ENCODE measurements at regions not wholly inside any gene's neighbourhood (a gene's known extent, or its start where the extent isn't known, plus 50 kb on each side); places are given as distances from the start of the nearest gene placed in this dataset.
"Not testable (repeated sequence)": the region's sequence is repeated elsewhere in the genome, so short reads cannot be mapped to it uniquely, and the experiment has no call there.

- intact Hi-C loops (cut with DNase I); H3K4me1 ChIP-seq (ENCODE audit: control insufficient read depth in 2 of 3, insufficient read depth in 2 of 3, low read depth in 1 of 3, low read length in 3 of 3); H3K4me3 ChIP-seq (ENCODE audit: low read length in 3 of 3); DNase-seq; H3K27ac ChIP-seq (ENCODE audit: low read depth in 2 of 2, low read length in 2 of 2); FAIRE-seq; H3K27me3 ChIP-seq (ENCODE audit: control insufficient read depth, insufficient read depth, low read length); H3K36me3 ChIP-seq (ENCODE audit: control insufficient read depth in 2 of 3, insufficient read depth in 3 of 3, low read length in 3 of 3); H3K9me3 ChIP-seq (ENCODE audit: control insufficient read depth in 2 of 3, insufficient read depth in 1 of 3, low read length in 3 of 3); H3K9ac ChIP-seq (ENCODE audit: low read length in 3 of 3): not testable (repeated sequence)
Observed at GRCh38 chr20:28594476-28594875, 2663.0 kb upstream of the DEFB115 start.

DNA sequence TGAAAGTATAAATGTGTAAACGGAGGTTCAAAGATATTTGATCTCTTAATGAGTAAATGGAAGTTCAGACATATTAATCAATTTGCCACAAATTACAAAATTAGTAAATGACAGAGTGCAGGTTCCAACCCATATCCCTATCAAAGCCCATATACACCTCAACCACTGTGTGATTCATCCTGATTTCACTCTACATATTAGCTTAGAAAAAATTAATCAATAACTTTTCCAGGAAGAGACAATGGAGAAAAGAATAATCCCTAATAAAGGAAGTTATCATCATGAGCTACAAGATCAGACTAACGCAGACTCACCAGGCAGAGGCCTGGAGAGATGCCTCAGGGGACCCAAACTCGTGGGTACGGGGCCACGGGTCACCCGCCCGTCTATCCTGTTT lies 2655.5 kb upstream of the DEFB115 start:
- peak overlapping the region in 2 of 3 donors; percentile 32 to 72 for H3K9ac ChIP-seq (ENCODE audit: low read length in 3 of 3)
- intact Hi-C loops (cut with DNase I); H3K9me3 ChIP-seq (ENCODE audit: control insufficient read depth in 2 of 3, insufficient read depth in 1 of 3, low read length in 3 of 3); FAIRE-seq; H3K4me1 ChIP-seq (ENCODE audit: control insufficient read depth in 2 of 3, insufficient read depth in 2 of 3, low read depth in 1 of 3, low read length in 3 of 3); DNase-seq; H3K36me3 ChIP-seq (ENCODE audit: control insufficient read depth in 2 of 3, insufficient read depth in 3 of 3, low read length in 3 of 3); H3K27me3 ChIP-seq (ENCODE audit: control insufficient read depth, insufficient read depth, low read length): not testable (repeated sequence)
- H3K4me3 ChIP-seq (ENCODE audit: low read length in 3 of 3): peak overlapping the region; percentile 66 to 81 (median 81)
- H3K27ac ChIP-seq (ENCODE audit: low read depth in 2 of 2, low read length in 2 of 2): peak overlapping the region in 1 of 2 donors; percentile 26

DNA sequence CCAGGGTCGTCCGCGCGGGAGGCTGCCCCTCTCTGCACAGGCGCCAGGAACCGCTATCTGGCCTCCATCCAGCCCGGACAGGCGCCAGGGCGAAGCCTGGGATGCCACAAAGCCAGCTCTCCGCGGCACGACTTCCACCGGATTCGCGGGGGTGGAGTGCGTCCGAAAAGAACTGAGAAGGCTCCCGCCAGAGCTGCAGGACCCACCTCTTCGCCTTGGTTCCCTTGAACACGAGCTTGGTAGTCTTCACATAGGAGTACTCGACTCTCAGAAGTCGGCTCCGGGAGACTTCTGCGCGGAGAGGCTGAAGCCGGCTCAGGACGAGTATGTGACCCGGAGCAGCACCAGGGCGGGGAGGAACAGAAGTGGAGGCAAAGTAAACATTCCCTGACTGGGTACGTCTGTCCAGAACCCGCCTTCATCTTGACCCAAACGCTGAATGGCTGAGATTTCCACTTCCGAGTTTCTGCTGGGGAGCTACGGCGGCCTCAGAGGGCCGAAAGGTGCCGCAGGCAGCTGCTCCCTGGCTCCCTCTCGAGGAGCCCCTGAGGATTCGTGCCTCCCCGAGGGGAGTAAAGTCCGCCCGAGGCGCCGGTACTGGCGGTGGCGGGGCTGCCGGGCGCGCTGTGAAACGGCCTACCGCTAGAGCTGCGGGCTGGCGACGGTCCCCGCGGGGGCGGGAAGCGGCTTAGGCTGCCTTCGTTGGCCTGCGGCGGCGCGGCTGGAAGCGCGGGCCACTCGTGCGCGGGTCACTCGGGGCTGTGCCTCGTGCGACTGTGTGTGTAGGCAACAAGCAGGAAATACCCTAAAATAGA lies 2654.9 kb upstream of the DEFB115 start:
- H3K36me3 ChIP-seq (ENCODE audit: control insufficient read depth in 2 of 3, insufficient read depth in 3 of 3, low read length in 3 of 3); H3K9me3 ChIP-seq (ENCODE audit: control insufficient read depth in 2 of 3, insufficient read depth in 1 of 3, low read length in 3 of 3); intact Hi-C loops (cut with DNase I); H3K4me1 ChIP-seq (ENCODE audit: control insufficient read depth in 2 of 3, insufficient read depth in 2 of 3, low read depth in 1 of 3, low read length in 3 of 3); FAIRE-seq; H3K27me3 ChIP-seq (ENCODE audit: control insufficient read depth, insufficient read depth, low read length): not testable (repeated sequence)
- Histone ChIP-seq H3K4me3 (ENCODE audit: low read length in 3 of 3) (peak overlapping the region; percentile 66 to 81 (median 81)), H3K27ac (ENCODE audit: low read depth in 2 of 2, low read length in 2 of 2) (peak overlapping the region in 1 of 2 donors; percentile 26), H3K9ac (ENCODE audit: low read length in 3 of 3) (peak overlapping the region in 2 of 3 donors; percentile 32 to 72)
- peak; percentile 89 to 95 (median 92) for DNase-seq
- TF ChIP-seq, protein P1, sequence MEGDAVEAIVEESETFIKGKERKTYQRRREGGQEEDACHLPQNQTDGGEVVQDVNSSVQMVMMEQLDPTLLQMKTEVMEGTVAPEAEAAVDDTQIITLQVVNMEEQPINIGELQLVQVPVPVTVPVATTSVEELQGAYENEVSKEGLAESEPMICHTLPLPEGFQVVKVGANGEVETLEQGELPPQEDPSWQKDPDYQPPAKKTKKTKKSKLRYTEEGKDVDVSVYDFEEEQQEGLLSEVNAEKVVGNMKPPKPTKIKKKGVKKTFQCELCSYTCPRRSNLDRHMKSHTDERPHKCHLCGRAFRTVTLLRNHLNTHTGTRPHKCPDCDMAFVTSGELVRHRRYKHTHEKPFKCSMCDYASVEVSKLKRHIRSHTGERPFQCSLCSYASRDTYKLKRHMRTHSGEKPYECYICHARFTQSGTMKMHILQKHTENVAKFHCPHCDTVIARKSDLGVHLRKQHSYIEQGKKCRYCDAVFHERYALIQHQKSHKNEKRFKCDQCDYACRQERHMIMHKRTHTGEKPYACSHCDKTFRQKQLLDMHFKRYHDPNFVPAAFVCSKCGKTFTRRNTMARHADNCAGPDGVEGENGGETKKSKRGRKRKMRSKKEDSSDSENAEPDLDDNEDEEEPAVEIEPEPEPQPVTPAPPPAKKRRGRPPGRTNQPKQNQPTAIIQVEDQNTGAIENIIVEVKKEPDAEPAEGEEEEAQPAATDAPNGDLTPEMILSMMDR (IDR thresholded peaks at IDR 0.05; ENCODE audit: borderline replicate concordance, extremely low read depth, insufficient read depth): peak; percentile 44

- FAIRE-seq; H3K27me3 ChIP-seq (ENCODE audit: control insufficient read depth, insufficient read depth, low read length); H3K4me1 ChIP-seq (ENCODE audit: control insufficient read depth in 2 of 3, insufficient read depth in 2 of 3, low read depth in 1 of 3, low read length in 3 of 3); H3K9me3 ChIP-seq (ENCODE audit: control insufficient read depth in 2 of 3, insufficient read depth in 1 of 3, low read length in 3 of 3); H3K9ac ChIP-seq (ENCODE audit: low read length in 3 of 3); intact Hi-C loops (cut with DNase I); H3K36me3 ChIP-seq (ENCODE audit: control insufficient read depth in 2 of 3, insufficient read depth in 3 of 3, low read length in 3 of 3); H3K27ac ChIP-seq (ENCODE audit: low read depth in 2 of 2, low read length in 2 of 2): not testable (repeated sequence)
- peak in 1 of 5 donors; percentile 40 for DNase-seq
- peak overlapping the region in 2 of 3 donors; percentile 66 to 81 for H3K4me3 ChIP-seq (ENCODE audit: low read length in 3 of 3)
Observed at GRCh38 chr20:28603218-28603577, 2654.3 kb upstream of the DEFB115 start.

DNA sequence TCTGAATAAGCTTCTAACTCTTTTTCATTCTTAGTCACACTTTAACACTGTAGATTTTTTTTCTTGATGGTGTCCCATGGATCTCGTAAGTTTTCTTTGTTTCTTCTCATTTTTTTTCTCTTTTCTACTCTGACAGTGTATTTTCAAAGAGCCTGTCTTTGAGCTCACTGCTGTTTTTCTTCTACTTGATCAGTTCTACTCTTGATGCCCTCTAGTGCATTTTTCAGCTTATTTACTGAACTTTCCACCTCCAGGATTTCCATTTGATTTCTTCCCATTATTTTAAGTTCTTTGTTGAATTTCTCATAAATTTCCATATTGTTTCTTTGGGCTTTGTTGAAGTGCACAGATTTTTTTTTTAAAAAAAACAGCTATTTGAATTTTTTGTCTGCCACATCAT lies 2641.1 kb upstream of the DEFB115 start:
- H3K27ac ChIP-seq (ENCODE audit: low read depth in 2 of 2, low read length in 2 of 2): no peak overlapping the region
- DNase-seq (no peak), FAIRE-seq (no peak)
- H3K9ac ChIP-seq (ENCODE audit: low read length in 3 of 3): no peak overlapping the region
- peaks cover 1 to 9% (median 6%) of the 10 kb centered on the region in 3 donors for H3K9me3 ChIP-seq (ENCODE audit: control insufficient read depth in 2 of 3, insufficient read depth in 1 of 3, low read length in 3 of 3)
- H3K36me3 ChIP-seq (ENCODE audit: control insufficient read depth in 2 of 3, insufficient read depth in 3 of 3, low read length in 3 of 3): no peaks in the 10 kb centered on the region
- no peaks in the 10 kb centered on the region for H3K4me1 ChIP-seq (ENCODE audit: control insufficient read depth in 2 of 3, insufficient read depth in 2 of 3, low read depth in 1 of 3, low read length in 3 of 3)
- TF ChIP-seq, protein P1 (IDR thresholded peaks at IDR 0.05; ENCODE audit: borderline replicate concordance, extremely low read depth, insufficient read depth): no peak
- intact Hi-C loops (cut with DNase I): no loop called here
- no peak overlapping the region for H3K4me3 ChIP-seq (ENCODE audit: low read length in 3 of 3)
- H3K27me3 ChIP-seq (ENCODE audit: control insufficient read depth, insufficient read depth, low read length): no peaks in the 10 kb centered on the region

- H3K9me3 ChIP-seq (ENCODE audit: control insufficient read depth in 2 of 3, insufficient read depth in 1 of 3, low read length in 3 of 3); H3K36me3 ChIP-seq (ENCODE audit: control insufficient read depth in 2 of 3, insufficient read depth in 3 of 3, low read length in 3 of 3); H3K27ac ChIP-seq (ENCODE audit: low read depth in 2 of 2, low read length in 2 of 2); FAIRE-seq; H3K4me3 ChIP-seq (ENCODE audit: low read length in 3 of 3); H3K9ac ChIP-seq (ENCODE audit: low read length in 3 of 3); H3K4me1 ChIP-seq (ENCODE audit: control insufficient read depth in 2 of 3, insufficient read depth in 2 of 3, low read depth in 1 of 3, low read length in 3 of 3); intact Hi-C loops (cut with DNase I); H3K27me3 ChIP-seq (ENCODE audit: control insufficient read depth, insufficient read depth, low read length): not testable (repeated sequence)
- DNase-seq: peak in 1 of 5 donors; percentile 63
Observed at GRCh38 chr20:28619956-28620651, 2637.4 kb upstream of the DEFB115 start.
